ENCODE measurements at regions not wholly inside any gene's neighbourhood (a gene's known extent, or its start where the extent isn't known, plus 50 kb on each side); places are given as distances from the start of the nearest gene placed in this dataset.
"Not testable (repeated sequence)": the region's sequence is repeated elsewhere in the genome, so short reads cannot be mapped to it uniquely, and the experiment has no call there.

DNA sequence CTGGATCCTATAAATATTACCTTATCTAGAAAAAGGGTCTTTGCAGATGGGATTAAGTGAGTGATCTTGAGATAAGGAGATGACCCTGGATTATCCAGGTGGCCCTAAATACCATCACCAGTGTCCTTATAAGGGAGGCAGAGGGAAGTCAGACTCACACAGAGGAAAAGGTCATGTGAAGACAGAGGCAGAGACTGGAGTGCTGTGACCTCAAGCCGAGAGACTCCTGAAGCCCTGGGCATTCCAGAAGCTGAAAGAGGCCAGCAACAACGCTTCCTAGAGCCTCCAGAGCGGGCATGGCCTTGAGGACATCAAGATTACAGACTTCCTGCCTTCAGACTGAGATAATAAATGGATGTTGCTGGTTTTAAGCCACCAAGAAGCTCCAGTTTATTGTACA lies 118.8 kb downstream of the ATPSCKMT start:
- DNase-seq (ENCODE audit: low read depth in 4 of 4, low spot score in 3 of 4) = no peak

DNA sequence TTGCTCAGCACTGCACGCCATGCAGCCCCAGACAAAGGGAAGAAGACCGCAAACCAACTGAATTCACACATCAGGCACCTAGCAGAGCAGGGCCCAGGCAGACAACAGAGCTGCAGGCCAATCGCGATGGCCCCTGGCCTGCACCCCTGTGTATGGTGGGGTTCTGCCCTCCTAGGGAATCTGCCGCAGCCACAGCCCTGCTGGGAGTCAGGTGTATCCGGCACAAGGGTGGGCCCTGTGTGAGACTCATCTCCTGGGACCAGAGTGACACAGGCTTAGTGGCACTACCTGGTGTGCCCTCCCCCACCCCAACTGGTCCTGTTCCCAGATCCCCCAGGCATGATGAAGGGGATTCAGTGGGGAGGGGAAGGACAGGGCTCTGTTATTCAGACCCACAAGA lies 122.8 kb downstream of the ATPSCKMT start:
- no peak for DNase-seq (ENCODE audit: low read depth in 4 of 4, low spot score in 3 of 4)

DNA sequence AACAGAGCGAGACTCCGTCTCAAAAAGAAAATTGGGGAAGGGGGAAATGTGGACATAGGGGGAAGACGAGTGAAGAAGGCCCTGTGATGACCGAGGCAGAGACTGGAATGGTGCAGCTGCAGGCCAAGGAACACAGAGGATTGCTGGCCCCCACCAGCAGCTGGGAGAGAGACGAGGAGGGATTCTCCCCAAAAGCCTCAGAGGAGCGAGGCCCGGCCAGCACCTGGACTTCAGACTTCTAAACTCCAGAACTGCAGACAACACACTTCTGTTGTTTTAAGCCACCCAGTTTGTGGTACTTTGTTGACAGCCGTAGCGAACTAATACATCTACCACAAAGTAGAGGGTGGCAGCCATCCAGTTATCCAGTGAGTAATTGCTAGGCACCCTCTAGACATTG lies 124.6 kb downstream of the ATPSCKMT start:
- DNase-seq (ENCODE audit: low read depth in 4 of 4, low spot score in 3 of 4) = no peak

DNA sequence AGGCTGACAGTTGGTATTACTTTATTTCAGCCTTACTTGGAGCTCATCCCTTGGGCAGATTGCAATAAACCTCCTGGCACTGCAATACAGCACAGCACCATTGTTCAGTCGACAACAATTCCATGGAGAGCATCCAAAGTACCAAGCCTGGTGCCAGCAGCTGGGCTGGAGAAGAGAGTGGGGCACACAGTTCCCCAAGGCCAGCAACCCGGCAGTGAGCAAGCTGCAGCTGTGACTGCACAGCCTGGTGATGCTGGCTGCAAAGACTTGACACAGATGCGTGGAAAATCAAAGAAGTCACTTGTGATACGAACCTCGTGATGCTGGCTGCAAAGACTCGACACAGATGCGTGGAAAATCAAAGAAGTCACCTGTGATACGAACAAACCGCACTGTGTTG lies 125.4 kb downstream of the ATPSCKMT start:
- DNase-seq (ENCODE audit: low read depth in 4 of 4, low spot score in 3 of 4) = no peak

DNA sequence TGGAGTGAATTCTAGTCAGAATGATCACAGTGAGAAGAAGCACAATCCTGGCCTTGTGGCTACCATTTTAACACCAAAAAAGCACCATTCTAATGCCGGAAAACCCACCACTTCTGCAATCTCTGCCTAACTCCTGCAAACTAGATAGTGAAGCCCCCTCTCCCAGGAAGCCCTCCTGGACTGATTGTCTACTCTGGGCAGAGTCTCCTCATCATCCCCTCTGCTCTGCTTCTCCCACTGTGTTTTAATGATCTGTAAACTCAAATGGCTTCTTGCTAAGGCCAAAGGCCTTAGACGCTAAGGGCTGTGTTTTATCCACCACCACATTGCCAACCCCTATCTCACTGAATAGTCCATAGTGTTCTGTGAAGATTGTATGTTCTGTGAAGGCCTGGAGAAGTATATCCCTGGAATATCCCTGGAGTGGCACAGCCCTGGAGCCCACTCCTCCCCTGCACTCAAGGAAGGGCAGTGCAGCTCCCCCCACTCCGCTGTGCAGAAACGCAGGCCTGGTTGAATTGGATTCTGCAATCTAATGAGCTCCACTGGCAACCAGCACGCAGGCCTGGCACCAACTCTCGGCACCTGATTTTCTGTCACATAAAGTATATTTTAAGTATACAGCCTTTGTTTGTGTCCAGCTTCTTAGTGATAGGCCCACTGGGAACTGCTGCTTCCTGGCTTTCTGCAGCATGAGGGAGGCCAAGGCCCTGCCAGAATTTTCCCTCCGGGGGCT lies 126.3 kb downstream of the ATPSCKMT start:
- no peak for DNase-seq (ENCODE audit: low read depth in 4 of 4, low spot score in 3 of 4)

DNA sequence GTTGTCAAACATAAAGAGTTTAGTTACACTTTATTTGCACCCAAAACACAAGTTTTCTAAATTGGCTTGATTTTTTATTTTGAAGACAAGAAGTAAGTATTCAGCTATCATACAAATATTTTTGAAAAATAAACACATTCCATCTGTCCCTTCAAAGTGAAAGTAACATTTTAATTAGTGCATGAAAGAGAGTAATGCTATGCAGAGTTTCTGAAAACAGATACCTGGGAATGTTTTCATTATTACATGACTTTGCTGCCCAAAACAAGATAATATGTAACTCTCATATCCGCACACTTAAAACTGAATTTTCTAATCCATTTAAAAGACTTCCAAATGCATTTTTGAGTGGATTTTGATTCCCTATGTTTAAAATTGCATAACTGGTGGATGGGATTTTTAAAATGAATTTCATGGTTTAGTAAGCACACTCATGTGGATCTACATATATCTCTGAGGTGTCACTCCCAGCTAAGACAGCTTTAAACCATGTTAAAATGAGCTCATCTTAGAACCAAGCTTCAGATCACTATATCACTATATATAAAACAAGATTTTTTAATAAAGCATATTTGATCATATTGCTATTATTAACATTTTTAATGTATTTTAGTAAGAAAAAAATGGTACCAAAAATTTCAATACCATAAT lies 127.5 kb downstream of the ATPSCKMT start:
- DNase-seq (ENCODE audit: low read depth in 4 of 4, low spot score in 3 of 4) = no peak

DNA sequence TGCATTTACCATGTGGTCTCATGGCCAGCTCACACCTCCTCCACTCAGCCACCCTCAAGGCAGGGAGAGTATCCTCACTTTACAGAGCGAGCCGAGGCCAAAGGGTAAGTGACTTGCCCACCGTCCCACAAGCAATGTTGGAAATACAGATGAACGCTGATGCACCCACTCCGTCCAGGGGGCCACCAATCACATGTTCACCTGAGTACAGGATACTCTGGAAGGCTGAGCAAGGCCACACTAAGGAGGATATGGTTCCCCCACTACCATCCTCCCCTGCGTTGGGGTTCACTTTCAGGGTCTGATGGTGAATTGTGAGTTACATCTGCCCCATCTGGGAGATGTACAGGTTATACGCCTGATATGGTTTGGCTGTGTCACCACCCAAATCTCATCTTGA lies 128.8 kb downstream of the ATPSCKMT start:
- no peak for DNase-seq (ENCODE audit: low read depth in 4 of 4, low spot score in 3 of 4)

DNA sequence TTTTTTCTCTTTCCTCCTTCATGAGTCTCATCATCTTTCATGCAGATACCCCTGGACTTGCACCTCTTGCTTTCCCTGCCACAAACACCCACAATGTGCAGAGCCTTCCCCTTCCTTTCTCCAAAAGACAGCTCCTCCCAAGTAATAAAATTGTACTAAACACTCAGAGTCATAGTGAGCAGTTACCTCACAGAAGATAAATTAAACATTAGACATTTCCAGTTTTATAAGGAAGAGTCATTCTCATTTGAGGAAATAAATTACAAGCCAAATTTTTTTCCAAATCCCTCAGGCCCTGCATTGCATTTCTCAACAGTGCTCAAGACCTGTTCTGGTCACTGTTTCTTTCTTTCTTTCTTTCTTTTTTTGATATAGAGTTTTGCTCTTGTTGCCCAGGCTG lies 131.5 kb downstream of the ATPSCKMT start:
- no peak for DNase-seq (ENCODE audit: low read depth in 4 of 4, low spot score in 3 of 4)

DNA sequence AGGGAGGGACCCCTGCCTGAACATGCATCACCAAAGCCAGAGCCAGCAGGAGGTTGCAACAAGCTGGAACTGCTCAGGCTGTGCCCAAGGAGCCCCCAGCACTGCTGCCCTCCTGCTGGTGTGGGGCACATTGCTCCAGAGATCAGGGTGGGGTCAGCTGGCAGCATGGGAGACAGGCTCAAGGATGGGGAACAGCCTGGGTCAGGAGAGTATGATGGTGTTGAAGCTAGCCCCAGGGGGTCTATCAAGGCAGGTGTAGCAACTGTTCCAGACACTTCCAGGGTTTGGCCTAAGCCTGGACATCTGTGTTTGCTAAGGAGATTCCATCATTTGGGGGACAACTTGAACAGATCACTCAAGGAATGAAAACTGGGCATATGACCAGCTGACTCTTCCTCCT lies 133.1 kb downstream of the ATPSCKMT start:
- DNase-seq (ENCODE audit: low read depth in 4 of 4, low spot score in 3 of 4) = no peak

DNA sequence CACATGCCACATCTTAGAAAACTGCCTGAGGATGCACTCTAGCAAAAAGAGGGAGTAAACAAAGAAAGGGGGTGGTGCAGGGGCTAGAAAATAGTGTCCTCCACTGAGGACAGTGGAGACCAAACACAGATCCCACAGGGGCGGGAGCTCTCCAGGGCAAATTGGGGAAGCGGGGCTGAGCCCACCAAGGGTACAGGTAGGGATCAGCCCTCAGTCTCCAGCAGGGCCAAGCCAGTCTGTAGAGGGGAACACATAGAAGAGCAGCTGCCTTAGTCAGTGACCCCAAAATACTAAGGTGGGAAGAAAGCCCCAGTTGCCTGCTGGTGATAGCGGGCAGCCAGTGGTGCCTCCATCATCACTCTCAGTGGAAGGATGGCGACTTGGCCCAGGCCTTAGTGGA lies 134.0 kb downstream of the ATPSCKMT start:
- no peak for DNase-seq (ENCODE audit: low read depth in 4 of 4, low spot score in 3 of 4)

DNA sequence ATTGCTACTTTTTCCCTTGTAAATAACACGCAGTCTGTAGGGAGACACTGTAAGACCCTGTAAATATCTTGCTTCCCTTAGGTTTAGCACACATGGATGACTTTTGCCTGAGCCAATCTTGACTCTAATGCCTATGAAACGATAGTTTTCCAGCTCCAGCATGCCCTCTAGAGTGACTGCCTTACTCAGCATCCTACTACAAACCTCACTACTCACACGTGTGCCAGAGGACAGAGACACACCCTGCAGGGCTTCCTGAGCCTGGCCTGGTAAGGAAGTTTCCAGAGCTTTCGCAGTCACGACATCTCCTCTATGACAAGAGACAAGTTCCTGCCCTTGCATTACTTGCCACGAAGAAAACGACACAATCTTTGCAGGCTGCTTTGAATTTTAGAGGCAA lies 138.1 kb downstream of the ATPSCKMT start:
- DNase-seq (ENCODE audit: low read depth in 4 of 4, low spot score in 3 of 4) = peak in 1 of 4 donors; percentile 2

DNA sequence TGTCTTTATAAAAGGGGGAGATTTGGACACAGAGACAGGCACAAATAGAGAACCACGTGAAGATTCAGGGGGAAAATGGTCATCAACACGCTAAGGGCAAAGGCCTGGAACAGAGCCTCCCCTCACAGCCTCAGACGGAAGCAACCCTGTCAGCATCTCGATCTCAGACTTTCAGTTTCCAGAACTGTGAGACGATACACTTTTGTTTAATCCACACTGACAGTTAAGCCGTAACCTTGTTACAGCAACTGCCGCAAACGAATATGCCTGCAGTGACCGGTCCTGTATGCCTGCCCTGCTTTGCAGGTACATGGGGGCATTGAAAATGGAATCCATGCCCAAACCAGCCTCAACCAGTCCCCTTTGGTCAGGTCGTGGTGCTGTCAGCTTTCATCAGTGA lies 139.5 kb downstream of the ATPSCKMT start:
- DNase-seq (ENCODE audit: low read depth in 4 of 4, low spot score in 3 of 4) = no peak

DNA sequence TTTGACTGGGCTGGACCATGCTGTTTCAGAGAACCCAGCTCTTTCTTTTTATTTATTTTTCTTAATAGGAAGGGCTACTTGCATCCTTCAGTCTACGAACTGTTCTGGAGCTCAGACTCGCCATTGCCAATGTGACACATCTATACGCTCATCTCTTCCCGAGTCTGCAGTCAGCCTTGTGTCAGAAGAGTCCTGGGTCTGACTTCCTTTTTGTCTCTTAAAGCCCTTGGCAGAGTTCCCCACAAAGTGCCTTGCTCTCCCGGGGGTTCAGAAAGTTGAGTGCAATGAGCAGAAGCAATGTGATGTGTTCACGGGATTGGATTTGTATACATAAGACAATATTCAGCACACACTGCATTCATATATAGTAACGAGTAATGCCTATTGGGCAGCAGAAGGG lies 140.4 kb downstream of the ATPSCKMT start:
- DNase-seq (ENCODE audit: low read depth in 4 of 4, low spot score in 3 of 4) = no peak

DNA sequence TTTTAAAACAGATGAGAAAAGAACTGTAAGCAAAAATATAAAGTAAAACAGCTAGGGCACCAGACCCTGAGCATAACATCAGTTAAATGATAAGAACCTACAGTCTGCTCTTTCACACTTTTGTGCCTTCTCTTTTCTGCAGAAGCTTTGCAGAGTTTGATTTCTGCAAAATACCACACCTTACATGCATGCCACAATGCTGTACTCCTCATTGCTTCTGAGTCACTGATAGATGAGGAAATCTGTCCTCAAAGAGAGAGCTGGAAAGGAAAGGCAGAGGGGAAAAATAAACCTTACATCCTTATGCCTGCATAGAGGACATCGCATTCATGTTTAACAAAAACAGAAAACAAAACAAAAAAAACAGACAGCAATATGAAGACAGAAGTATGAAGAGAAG lies 142.9 kb downstream of the ATPSCKMT start:
- DNase-seq (ENCODE audit: low read depth in 4 of 4, low spot score in 3 of 4) = no peak

DNA sequence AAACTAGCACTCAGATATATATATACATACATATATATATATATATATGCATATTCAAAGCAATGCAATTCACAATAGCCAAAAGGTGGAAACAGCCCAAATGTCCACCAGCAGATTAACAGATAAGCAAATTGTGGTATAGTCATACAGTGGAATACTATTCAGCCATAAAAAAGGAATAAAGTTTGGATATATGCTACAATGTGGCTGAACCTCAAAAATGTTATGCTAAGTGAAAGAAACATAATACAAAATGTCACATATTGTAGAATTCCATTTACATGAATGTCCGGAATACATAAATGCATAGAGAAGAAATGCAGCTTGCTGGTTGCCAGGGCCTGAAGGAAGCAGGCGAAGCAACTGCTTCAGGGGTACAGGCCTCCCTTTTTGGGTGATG lies 143.4 kb downstream of the ATPSCKMT start:
- DNase-seq (ENCODE audit: low read depth in 4 of 4, low spot score in 3 of 4) = no peak

DNA sequence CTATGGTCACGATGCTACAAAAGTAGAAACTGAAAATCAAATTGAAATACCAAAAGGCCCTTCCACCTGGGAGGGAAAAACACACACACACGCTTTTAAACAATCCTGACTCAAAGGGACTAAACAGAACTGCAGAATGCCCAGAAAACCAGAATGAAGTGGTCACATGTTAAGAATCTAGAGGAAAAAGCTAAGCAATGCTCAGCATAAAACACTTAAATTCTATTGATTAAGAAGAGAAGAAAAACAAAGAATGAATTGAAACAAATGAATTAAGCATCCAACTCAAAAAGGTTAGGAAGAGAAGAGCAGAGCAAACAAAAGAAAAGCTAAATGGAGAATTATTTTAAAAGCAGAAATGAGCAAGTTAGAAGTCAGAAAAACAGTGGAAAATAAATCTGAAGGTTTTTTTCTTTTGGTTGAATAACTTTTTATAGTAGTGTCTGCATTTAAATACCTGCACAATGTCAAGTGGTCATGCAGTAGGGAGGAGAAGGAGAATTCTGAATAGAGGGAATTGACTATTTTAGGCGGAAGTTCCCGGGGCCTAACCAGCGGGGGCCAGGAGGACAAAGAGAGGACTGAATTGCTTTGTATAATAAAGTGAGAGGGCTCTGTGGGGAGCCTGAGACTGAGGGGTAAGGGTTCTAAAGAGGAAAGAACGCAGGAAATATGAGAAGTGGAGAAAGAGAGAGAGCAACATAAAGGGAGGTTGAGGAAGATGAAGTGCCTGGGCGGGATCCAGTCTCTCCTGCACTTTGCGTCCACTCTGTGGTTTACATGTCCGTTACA lies 146.8 kb downstream of the ATPSCKMT start:
- no peak for DNase-seq (ENCODE audit: low read depth in 4 of 4, low spot score in 3 of 4)

DNA sequence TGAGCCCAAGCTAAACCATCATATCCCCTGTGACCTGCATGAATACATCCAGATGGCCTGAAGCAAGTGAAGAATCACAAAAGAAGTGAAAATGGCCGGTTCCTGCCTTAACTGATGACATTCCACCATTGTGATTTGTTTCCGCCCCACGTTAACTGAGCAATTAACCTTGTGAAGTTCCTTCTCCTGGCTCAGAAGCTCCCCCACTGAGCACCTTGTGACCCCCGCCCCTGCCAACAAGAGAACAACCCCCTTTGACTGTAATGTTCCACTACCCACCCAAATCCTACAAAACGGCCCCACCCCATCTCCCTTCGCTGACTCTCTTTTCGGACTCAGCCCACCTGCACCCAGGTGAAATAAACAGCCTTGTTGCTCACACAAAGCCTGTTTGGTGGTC lies 147.5 kb downstream of the ATPSCKMT start:
- DNase-seq (ENCODE audit: low read depth in 4 of 4, low spot score in 3 of 4) = not testable (repeated sequence)

DNA sequence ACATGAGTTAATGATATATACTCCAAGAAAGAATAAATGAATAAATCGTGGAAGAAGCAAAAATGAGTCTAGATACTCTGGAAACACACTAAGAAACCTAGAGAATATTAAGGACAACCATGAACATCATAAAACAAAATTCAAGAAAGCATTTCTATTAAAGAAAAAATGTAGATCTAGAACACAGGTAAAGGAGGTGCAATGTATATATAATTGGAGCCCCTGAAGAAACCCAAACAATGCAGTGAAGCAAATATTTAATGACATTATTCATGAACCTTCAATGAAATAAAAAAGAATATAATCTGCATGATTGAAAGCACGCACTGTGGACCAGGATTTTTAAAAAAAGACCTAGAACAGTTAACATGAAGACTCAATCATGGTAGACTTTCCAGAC lies 150.1 kb downstream of the ATPSCKMT start:
- no peak for DNase-seq (ENCODE audit: low read depth in 4 of 4, low spot score in 3 of 4)

DNA sequence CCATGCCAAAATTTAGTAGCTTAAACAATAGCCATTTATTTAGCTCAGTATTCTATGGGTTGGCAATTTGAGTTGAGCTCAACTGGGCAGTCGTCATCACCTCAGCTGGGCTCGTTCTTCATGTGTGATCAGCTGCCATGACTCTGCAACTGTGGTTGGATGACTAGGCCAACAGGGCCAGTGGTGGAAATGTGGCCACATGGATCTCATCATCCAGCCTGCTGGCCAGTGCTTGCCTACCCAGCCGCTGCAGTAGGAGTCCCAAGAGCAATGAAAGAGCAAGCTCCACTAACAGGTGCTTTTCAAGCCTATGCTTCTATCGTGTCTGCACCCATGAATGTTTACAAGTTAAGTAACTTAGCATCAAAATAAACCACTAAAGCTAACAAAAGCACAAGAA lies 158.0 kb downstream of the ATPSCKMT start:
- no peak for DNase-seq (ENCODE audit: low read depth in 4 of 4, low spot score in 3 of 4)

DNA sequence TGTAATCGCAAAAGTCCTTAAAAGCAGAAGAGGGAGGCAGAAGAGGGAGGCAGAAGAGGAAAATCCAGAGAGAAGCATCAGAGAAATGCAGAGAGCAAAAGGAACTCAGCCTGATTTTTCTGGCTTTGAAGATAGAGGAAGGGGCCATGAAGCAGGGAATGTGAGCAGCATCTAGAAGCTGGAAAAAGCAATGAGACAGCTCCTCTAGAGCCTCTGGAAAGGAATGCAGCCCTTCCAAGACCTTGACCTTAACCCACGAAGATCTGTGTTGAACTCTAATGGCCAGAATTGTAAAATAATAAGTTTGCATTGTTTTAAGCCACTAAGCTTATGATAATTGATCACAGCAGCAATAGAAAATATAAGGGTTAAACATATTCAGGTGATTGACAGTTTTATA lies 159.6 kb downstream of the ATPSCKMT start:
- no peak for DNase-seq (ENCODE audit: low read depth in 4 of 4, low spot score in 3 of 4)

DNA sequence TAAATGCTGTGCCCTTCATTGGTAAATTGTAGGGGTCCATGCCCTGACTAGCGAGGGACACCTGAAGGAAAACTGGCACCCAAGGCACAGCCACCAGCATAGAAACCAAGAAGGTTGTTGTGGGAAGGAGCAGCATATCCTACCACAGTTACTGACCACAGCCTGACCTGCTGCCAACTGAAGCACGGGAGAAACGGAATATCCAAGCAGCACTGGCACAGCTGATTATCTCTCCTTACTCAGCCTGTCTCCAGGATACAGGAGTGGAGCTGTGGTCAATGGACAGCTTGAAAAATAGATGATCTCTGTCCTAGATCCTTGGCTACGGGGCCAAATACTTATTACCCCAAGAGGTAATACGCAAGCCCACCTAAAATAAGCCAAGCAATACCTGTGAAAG lies 164.5 kb downstream of the ATPSCKMT start:
- DNase-seq (ENCODE audit: low read depth in 4 of 4, low spot score in 3 of 4) = no peak

DNA sequence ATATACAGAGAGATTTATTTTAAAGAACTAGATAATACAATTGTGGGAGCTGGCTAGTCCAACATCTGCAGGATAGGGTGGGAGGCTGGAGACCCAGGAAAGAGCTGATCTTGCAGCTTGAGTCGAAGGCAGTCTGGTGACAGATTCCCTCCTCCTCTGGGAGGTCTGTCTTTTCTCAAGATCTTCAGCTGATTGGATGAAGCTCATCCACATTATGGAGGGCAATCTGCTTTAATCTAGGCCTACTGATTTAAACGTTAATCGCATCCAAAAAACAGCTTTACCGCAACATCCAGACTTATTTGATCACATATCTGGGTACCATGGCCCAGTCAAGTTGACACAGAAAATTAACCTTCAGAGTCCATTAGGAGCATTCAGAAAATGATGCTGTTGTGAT lies 168.1 kb downstream of the ATPSCKMT start:
- no peak for DNase-seq (ENCODE audit: low read depth in 4 of 4, low spot score in 3 of 4)

Data from left renal pelvis (tissue), 4 donors.